ENCODE measurements at regions not wholly inside any gene's neighbourhood (a gene's known extent, or its start where the extent isn't known, plus 50 kb on each side); places are given as distances from the start of the nearest gene placed in this dataset.

DNA sequence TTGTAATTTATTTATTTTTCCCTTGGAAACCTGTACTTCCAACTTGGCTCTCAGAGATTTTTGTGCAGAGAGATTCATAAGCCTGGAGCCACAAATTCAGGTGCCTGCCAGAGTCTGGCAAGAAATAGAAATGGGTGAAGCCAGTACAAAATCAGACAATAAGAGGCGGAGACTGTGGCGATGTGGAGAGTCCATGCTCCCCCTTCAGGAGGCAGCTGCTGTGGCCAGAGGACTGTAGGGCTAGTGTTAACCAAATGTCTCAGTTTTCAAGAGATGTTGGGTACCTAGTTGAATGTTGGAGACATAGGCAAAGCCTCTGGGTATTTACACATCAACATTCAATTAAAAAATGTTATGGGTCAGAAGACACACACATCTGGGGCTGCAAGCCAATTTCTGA, 208.6 kb downstream of the PSAT1 start:
- DNase-seq, result no peak

DNA sequence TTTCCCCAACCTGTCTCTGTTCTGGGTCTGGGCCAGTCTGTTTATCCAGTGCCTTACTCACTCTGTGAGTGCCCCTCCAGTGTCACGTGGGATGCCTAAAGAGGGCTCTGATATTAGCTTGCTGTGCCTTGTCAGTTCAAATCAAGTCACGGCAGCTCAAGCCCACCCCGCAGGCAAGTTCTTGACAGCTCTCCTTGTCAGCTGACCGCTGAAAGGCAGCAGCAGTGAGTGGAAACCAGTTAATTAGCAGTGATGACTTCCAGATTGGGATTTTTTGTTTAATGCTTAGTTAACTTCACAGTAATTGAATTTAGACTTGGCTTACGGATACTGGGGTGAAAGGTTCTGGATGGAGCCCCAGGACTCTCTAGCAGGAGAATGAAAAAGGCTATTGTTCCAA, 210.1 kb downstream of the PSAT1 start:
- DNase-seq, result no peak

DNA sequence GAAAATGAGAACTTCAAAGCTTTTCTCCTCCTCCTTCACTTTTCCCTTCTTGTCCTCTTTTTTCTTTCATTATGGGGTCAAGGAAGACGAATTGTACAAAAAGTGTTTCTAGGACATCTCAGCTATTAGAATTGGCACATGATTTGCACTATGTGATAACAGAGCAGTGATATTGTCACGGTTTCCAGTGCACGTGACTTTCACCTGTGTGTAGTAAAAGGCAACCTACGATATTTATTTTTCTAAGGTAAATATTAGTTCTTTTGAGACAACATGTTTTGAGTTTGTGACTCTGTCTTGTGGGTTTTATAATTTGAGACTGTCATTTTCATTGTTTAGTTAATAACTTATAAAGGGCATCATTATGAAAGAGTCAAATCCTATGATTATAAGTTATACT, 213.1 kb downstream of the PSAT1 start:
- no peak for DNase-seq

DNA sequence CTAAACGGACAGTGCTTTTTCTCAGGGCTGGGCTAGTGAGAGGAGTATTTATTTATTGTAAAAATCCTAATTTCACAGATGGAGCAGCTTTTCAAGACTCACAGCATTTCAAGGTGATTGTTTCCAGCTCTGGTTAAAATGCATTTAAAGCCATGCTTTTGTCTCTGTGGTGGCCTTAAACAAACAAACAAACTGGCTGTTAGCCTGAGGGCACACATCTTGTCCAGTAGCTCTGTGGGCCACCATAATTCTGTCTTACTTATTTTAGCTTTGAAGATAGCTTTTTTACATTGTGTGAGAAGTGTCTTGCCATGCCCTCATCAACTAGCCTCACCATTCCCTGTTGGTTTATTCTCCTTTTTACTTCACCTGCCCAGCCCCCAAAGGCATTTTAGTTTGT, 218.2 kb downstream of the PSAT1 start:
- DNase-seq, result no peak

DNA sequence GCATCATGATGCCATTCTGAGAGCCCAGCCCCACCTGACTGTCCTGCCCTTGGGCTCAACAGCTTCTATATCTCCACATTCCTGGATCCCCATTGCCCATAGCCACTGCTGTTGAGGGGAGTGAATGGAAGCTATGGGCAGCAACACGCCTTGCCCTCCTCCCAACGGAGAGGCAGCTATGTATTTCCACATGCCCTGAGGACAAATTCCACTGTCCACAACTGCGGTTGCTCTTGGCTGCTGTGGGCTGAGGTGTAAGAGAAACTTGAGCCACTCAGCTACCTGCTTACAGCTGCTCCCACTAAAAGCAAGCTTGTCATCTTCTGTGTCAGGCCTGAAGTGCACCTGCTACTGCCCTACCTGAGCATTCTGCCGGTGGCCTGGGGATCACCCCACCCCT, 222.9 kb downstream of the PSAT1 start:
- no peak for DNase-seq

DNA sequence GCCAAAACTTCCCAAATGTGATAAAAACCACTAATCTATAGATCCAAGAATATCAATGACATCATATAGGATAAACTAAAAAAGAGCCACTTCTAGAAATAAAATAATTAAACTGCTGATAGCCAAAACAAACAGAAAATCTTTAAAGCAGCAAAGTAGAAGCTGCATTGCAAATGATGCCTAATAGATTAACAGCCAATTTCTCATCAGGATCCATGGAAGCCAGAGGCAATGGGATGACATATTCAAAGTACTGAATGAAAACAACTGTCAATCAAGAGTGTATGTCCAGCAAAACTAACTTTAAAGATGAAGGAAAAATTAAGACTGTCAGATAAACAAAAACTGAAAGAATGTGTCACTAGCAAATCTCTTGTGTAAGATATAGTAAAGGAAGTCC, 224.8 kb downstream of the PSAT1 start:
- no peak for DNase-seq

DNA sequence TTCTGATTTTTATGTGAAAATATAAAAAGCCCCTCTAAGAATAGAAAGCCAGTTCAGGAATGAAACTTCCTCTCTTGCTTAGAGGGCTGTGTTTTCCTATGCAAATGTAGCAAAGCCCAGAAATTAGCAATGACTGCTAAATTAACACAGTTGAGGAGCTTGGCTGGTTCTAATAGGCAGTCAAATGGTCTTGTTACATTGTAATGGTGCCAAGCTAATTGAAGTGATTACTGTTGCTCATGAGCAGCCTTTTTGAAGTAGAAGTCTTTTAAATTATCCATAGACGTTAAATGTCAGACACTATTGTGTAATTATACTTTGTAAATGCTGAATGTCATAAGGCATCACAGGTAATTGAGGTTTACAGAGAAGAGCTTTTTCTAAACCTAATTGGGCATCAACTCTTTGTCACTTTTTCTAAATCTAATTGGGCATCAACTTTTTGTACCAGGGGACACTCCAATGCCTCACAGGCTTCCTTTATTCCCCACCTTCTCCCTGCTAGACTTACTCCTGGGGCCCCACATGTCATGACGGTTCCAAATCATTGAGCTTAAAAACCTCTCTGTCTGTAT, 229.1 kb downstream of the PSAT1 start:
- DNase-seq, result no peak

DNA sequence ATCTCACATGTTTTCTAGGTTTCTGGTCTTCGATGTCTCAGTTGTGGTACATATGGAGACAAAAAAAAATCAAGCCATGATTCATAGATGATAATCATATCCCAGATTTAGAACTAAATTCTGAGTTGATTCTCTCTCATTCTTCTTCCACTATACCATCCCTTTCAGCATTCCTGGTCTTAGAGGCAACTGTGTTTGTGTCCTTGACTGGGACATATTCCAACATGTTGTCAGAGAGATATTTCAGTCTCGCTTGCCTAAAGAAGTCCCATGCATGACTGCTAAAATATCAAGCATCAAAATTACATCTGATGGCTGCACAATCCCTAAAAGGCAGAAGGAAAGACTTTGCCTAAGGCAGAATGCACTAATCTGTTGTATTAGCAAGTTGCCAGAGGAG, 236.6 kb downstream of the PSAT1 start:
- no peak for DNase-seq

DNA sequence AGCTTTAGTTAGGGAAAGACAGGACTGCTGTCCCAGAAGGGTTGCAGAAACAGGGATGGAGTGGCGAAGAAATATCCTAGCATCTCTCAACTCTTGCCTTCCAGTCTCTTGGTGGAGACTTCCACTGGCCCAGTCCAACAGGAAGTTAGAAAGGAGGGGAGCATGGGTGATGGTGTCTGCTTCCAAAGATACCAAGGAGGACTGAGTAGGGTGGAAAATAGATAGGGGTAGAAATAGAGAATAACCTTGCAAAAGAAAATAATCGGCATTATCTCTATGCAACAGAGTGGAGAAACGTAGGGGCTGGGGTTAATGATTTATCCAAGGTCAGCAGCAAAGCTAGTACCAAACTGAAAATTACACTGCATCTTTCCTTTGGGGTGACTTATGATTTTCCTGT, 242.3 kb downstream of the PSAT1 start:
- DNase-seq, result no peak

DNA sequence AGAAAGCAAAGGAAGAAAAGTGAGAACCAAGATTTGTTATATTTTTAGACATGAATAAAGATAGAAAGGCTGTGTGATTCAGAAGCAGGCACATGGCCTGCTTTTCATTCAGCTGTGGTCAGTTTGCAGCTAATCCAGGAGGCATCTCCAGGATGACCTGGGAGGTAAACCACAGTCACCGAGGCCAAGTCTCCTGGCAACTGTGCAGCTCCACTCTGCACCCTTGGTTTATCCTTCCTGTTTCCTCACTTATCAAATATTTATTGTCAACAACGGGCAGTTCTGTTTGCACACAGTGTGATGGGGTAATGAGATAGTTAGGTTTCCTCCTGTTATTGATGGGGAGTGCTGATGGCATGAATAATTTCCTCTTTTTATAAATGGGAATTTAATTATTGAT, 243.0 kb downstream of the PSAT1 start:
- DNase-seq, result no peak

DNA sequence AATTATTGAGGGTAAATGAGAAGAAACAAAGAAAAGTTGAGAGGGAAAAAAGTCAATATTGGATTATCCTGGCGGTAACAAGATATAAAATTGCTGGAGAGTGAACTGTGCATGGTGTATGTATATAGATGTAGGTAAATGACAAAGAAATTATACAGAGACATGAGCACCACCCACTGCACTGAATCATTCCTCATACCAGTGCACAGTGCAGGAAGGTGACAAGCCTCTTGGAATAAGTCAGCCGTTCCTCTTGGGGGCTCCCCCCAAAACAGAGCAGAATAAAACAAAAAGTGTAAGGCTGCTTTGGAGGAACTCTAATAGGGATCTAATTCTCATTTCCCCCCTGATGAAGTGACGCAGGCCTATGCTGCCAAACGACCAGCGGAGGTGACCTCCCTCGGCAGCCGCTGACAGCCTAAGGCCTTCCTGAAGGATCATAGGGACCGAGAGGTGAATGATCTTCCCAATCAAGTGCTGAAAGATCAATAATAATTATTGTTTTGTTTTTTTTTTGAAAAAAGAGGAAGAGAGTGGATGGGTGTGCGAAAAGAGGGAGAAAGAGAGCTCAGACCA, 245.0 kb downstream of the PSAT1 start:
- DNase-seq, result no peak

DNA sequence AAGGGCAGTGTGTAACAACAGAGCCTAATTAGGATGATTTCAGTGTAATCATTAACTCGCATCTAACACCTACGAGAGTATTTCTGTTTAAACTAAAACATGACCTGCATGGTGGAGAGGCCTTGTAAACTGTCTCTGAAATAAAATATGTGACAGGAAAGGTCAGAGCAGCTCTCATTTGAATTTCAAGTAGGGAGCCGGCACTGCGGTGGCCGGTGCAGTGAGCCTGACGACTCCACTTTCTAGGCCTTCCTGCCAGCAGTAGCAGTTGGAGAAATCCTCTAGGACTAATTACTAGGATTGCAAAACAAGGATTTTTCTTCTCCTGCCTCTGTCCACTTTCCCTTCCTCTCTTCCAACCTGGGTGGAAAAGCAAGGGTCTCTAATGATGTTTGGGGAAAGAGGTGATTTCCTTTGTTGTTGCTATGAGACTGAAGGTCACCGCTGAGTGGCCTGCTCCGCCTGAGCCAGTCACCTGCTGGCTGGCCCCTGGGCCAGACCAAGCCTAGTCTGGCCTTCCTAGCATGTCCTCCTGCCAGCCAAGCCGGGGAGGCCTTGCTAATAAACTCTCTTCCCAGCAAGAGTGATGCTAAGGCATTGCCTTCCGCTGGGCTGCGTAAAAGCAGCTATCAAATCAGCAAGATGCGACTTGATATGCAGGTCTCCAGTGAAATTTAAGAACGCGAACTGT, 245.7 kb downstream of the PSAT1 start:
- no peak for DNase-seq

DNA sequence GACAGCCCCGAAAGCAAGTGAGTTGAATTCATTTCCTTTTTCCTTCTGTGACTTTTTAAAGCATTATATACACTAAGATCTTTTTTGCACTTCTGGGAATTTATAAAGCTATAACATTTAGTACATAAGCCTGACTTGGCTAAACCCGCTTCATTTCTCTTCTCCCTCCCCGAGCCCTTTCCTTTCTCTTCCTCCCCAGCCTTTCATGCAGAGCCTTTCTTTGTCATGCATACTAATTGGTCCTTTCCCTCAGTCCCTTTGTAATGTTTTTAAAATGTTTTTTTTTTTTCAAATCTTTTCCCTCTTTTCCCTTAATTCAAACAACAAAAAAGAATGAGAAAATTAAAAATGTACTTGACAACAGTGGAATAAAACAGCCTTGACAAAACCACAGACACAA, 246.4 kb downstream of the PSAT1 start:
- no peak for DNase-seq

DNA sequence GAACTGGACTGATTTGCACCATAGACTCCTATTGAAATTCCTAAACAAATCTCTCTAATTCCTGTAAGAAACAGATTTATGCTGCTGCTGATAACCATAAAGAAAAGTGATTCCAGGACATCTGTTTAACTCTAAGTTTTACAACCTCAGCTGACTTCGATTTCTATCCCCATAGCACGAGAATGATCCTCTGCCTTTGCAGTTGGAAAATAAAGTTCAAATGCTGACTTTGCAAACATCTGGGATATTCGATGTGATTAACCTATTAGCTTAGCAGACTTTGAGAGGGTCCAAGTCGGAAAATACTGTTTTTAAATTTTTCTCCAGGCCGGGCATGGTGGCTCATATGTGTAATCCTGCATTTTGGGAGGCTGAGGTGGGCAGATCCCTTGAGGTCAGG, 247.3 kb downstream of the PSAT1 start:
- no peak for DNase-seq

DNA sequence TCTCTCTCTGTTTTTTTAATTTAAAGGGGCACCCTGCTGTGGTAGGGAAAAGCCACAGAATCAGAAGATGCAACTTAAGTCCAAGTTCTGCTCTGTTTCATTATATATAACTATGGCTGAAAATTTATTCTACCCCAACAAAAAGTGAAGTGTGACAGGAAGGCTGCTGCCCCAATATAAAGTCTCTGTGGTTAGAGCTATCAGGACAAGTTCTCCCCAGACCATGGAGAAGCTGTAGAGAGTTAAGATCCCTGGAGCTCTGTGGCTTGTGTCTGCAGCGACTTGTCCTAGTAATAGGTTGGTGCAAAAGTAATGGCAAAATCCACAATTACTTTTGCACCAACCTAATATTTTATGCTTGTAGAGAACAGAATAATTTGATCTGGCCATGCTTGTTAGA, 250.9 kb downstream of the PSAT1 start:
- no peak for DNase-seq

DNA sequence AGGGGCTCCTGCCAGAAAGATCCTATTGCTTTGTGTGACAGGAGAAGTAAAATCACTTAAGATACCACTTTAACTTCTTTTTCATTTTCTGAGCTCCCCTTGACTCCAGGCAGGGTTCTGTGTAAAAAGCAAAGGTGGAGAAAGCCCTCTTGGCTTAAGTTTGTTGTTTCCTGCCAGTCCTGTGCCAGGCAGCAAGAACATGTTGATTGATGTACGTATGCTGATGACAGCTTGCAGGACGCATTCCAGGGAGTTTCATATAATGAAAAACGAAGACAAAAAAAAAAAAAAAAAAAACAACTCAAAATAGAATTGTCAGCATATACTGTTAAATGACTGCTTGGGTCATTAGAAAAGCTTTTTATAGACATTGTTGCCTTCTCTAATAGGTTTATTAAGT, 251.7 kb downstream of the PSAT1 start:
- no peak for DNase-seq

DNA sequence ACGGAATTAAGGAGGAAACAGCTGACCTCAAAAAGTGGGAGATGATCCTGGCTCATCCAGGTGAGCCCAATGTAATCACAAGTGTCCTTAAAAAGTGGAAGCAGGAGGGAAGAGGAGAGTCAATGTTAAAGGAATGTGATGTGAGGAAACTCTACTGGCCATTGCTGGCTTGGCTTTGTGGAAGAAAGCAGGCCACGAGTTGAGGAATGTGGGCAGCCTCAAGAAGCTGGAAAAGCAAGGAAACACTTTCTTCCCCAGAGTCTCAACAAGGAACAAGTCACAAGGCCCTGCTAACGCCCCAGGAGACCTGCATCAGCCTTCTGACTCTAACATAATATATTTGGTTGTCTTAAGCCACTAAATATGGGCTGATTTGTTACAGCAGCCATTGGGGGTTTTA, 252.8 kb downstream of the PSAT1 start:
- DNase-seq, result no peak

DNA sequence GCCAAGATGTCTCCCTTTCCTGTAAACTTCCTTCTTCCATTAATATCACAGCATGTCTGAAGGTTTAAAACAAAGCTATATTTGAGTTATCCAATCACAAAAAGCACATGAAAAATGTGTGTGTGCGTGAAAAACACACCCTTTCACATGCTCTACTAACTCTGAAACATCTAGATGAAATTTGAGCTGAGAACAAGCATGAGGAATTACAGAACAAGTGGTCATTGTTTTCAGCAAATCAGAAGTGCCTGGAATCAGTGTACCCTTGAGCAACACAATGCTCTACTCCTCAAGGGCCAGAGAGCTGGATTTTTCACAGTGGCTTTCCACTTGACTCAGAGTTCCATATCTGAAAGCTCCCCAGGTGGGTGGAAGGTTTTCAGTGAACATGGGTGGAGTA, 255.9 kb downstream of the PSAT1 start:
- DNase-seq, result no peak

DNA sequence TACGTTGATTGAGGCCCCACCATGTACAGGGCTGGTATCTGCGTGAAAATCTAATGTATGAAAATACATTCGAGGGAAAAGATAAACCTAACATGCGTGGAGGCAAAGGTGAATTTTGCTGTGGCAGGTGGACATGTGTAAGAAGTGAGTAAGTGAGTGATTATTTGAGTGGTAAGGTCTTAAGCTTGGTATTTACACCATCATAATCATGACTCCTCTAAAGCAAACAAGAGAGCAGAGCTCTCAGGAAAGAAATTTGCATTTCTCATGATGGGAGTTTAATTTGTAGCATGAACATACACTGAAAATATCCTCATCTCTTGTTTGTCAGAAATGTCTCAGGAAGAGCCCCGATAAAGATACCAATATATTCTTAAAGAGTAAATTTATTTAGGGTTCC, 260.6 kb downstream of the PSAT1 start:
- DNase-seq, result no peak

DNA sequence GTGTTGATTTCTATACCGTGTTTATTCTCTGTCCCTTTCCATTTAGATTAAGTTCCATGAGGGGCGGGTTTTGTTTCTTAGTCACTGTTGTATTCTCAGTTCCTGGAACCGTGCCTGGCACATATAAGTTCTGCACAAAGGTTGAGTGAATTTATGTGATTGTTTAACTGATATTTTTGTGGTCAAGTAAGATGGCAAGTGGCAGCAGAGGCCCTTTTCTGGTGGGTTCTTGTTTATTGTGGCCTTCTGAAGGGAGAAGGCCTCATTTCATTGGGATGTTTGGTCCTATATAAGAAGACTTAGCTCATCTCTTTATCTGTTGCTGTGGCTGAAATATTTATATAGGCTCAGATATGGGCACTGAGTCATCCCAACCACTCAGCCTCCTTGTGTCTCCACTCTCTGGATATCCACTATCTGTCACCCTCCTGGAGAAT, 262.5 kb downstream of the PSAT1 start:
- DNase-seq, result no peak

DNA sequence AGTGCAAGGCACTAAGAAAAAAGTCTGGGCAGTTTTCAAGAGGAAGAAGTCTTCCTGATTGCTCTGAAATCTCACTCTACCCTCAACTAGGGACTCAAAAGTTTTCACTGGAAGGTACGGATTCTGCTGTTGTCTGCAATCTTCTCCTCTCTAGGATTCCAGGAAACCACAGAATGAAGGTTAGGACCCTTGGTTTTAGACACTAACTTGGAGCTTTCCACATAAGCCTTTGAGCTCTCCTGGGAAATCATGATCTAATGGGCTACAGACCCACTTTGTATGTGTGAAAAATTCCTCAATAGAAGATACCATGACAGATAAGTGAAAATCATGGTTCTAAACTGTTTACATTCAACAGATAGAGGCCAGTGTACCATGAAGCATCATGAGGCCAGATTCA, 265.1 kb downstream of the PSAT1 start:
- DNase-seq, result no peak

DNA sequence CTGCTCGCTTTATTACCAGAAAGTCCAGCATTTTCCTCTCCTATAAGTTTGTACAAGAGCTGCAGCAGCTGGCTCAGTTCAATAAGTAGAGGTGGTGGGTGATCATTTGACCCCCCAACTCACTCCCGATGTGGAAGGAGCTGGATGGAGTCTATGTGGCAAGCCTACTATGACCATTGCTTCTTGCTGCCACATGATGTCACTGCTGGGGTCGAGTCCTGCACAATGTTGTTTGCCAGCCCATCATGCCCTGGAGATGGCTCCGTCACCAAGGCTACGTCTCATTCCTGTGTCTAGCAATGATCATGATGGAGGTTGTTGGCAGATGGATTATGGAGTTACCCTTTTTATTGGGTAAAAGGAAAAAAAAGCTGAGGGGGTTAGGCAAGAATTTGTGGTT, 266.3 kb downstream of the PSAT1 start:
- no peak for DNase-seq

DNA sequence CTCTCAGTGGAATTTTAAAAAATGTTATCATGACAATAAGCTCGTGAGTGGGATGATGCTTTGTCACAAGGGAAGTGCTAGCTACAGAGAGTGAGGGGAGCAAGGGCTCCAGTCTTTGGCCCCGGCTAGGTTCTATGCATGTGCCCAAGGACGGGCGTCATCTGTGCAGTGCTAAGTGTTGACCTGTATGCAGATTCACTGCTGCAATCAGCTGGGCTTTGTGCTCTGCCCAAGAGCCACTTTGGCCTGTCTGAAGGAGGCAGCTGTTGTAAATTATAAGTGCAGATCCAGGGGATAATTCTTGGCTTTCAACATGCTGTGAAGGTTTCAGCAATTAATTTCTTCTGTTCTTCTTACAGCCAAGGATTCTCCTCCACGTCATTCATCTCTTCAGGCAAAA, 268.6 kb downstream of the PSAT1 start:
- no peak for DNase-seq

DNA sequence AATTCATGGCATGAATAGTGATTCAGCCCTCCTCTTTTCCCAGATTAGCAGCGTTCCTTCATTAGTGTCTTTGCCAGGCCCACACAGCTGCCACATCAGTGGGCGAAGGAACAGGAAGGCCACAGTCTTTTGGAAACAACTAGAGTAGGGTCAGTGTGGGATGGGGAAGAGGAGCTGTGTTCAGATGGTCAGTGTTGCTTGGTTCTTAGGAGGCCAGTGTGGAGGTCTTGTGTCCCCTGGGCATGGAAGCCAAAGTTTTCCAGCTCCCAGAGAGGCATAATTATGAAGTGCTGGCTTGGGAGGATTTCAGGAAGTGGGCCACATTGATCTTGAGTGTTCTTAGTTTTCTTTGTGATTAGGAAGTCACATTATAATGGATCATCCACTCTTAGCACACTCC, 269.6 kb downstream of the PSAT1 start:
- no peak for DNase-seq
